ENCODE measurements at regions not wholly inside any gene's neighbourhood (a gene's known extent, or its start where the extent isn't known, plus 50 kb on each side); places are given as distances from the start of the nearest gene placed in this dataset.

DNA sequence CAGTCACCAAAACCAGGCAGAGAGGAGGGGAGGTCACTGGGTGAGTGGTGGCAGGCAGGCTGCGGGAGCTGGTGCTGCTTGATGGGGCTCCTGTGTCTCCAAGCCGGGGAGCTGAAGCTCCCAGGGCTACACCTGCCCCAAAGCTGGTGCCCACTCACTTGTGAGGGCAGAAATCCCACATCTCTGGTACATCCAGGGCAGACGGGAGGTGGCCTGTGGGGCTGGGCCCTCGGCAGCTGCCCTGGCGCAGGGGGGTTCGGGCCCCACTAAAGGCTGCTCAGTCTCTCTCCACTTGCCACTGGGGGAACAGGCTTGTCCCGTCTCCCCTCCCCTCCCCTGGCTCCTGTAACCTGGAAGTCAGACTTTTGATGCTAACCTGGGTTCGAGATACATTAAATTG is 55.6 kb upstream of the PPARA start:
- ChIA-PET CTCF (interaction anchor here (0.9 to 1.9 kb wide), 3 partner anchors 21 to 88 kb away, joined by 3 to 7 read pairs (median 5); no protein-coding TSS in a partner anchor), POLR2A (no interaction called here)
- Histone ChIP-seq H3K4me1 (ENCODE audit: control insufficient read depth in 1 of 2, insufficient read depth in 2 of 2, low read depth in 1 of 2, low read length in 1 of 2) (peaks cover 23 to 95% of the 10 kb centered on the region in 2 experiments), H3K36me3 (replicated peaks in 1 of 2; ENCODE audit: control insufficient read depth in 1 of 2, insufficient read depth in 2 of 2, low read length in 1 of 2) (peaks cover 62 to 86% of the 10 kb centered on the region in 2 experiments), H3K9ac (peak overlapping the region; percentile 51; the same call in 1 of the 2 replicates), H3K9me2 (no peaks in the 10 kb centered on the region), H3K79me2 (ENCODE audit: insufficient read depth) (peaks cover 93% of the 10 kb centered on the region), H3F3A (replicated peaks; ENCODE audit: insufficient read depth) (peaks cover 65% of the 10 kb centered on the region), H3K27ac (ENCODE audit: low read depth in 2 of 2, low read length in 1 of 2) (peak overlapping the region; percentile 79 to 96), H2AFZ (ENCODE audit: low read depth) (no peak overlapping the region), H3K4me2 (peak overlapping the region; percentile 69), H4K20me1 (ENCODE audit: insufficient read depth) (peaks cover 97% of the 10 kb centered on the region), H3K4me3 (ENCODE audit: low read depth in 2 of 2, low read length in 1 of 2) (no peak overlapping the region), H3K27me3 (ENCODE audit: insufficient read depth) (no peaks in the 10 kb centered on the region), H3K9me3 (no peaks in the 10 kb centered on the region)
- no peak for DNase-seq
- 93% methylated on average over 2 of the region's 8 CpGs for WGBS (ENCODE audit: low lambda C conversion rate)
- TF ChIP-seq EP300 (IDR thresholded peaks at IDR 0.05; ENCODE audit: borderline replicate concordance in 1 of 2, low read depth in 1 of 2, low read length in 1 of 2) (no peak), TCF12 (IDR thresholded peaks at IDR 0.05) (no peak), POLR2AphosphoS5 (IDR thresholded peaks at IDR 0.05; ENCODE audit: low read depth, low read length) (no peak), MEF2A (IDR thresholded peaks at IDR 0.05; ENCODE audit: borderline replicate concordance, low read depth) (no peak), NFIC (IDR thresholded peaks at IDR 0.05; ENCODE audit: borderline replicate concordance) (no peak), FOXM1 (IDR thresholded peaks at IDR 0.05; ENCODE audit: low read depth) (no peak), GABPA (IDR thresholded peaks at IDR 0.05; ENCODE audit: low read depth) (no peak), RXRA (IDR thresholded peaks at IDR 0.05; ENCODE audit: borderline replicate concordance, low read depth) (no peak), MXI1 (IDR thresholded peaks at IDR 0.05; ENCODE audit: low read depth, low read length) (no peak), CHD2 (IDR thresholded peaks at IDR 0.05; ENCODE audit: low read length, partially characterized antibody) (no peak)
- TF ChIP-seq, protein P1, sequence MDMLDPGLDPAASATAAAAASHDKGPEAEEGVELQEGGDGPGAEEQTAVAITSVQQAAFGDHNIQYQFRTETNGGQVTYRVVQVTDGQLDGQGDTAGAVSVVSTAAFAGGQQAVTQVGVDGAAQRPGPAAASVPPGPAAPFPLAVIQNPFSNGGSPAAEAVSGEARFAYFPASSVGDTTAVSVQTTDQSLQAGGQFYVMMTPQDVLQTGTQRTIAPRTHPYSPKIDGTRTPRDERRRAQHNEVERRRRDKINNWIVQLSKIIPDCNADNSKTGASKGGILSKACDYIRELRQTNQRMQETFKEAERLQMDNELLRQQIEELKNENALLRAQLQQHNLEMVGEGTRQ (IDR thresholded peaks at IDR 0.05; ENCODE audit: borderline replicate concordance, low read depth, low read length), result no peak
- TF ChIP-seq, protein P2, sequence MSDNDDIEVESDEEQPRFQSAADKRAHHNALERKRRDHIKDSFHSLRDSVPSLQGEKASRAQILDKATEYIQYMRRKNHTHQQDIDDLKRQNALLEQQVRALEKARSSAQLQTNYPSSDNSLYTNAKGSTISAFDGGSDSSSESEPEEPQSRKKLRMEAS (IDR thresholded peaks at IDR 0.05; ENCODE audit: low read depth), result no peak
- TF ChIP-seq, protein P3, sequence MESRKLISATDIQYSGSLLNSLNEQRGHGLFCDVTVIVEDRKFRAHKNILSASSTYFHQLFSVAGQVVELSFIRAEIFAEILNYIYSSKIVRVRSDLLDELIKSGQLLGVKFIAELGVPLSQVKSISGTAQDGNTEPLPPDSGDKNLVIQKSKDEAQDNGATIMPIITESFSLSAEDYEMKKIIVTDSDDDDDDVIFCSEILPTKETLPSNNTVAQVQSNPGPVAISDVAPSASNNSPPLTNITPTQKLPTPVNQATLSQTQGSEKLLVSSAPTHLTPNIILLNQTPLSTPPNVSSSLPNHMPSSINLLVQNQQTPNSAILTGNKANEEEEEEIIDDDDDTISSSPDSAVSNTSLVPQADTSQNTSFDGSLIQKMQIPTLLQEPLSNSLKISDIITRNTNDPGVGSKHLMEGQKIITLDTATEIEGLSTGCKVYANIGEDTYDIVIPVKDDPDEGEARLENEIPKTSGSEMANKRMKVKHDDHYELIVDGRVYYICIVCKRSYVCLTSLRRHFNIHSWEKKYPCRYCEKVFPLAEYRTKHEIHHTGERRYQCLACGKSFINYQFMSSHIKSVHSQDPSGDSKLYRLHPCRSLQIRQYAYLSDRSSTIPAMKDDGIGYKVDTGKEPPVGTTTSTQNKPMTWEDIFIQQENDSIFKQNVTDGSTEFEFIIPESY (IDR thresholded peaks at IDR 0.05; ENCODE audit: borderline replicate concordance, low read depth), result no peak
- TF ChIP-seq, protein P4, sequence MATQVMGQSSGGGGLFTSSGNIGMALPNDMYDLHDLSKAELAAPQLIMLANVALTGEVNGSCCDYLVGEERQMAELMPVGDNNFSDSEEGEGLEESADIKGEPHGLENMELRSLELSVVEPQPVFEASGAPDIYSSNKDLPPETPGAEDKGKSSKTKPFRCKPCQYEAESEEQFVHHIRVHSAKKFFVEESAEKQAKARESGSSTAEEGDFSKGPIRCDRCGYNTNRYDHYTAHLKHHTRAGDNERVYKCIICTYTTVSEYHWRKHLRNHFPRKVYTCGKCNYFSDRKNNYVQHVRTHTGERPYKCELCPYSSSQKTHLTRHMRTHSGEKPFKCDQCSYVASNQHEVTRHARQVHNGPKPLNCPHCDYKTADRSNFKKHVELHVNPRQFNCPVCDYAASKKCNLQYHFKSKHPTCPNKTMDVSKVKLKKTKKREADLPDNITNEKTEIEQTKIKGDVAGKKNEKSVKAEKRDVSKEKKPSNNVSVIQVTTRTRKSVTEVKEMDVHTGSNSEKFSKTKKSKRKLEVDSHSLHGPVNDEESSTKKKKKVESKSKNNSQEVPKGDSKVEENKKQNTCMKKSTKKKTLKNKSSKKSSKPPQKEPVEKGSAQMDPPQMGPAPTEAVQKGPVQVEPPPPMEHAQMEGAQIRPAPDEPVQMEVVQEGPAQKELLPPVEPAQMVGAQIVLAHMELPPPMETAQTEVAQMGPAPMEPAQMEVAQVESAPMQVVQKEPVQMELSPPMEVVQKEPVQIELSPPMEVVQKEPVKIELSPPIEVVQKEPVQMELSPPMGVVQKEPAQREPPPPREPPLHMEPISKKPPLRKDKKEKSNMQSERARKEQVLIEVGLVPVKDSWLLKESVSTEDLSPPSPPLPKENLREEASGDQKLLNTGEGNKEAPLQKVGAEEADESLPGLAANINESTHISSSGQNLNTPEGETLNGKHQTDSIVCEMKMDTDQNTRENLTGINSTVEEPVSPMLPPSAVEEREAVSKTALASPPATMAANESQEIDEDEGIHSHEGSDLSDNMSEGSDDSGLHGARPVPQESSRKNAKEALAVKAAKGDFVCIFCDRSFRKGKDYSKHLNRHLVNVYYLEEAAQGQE (IDR thresholded peaks at IDR 0.05; ENCODE audit: low read depth, low read length), result no peak
- TF ChIP-seq, protein P5, sequence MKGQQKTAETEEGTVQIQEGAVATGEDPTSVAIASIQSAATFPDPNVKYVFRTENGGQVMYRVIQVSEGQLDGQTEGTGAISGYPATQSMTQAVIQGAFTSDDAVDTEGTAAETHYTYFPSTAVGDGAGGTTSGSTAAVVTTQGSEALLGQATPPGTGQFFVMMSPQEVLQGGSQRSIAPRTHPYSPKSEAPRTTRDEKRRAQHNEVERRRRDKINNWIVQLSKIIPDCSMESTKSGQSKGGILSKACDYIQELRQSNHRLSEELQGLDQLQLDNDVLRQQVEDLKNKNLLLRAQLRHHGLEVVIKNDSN (IDR thresholded peaks at IDR 0.05; ENCODE audit: borderline replicate concordance, low read depth), result no peak
